Kidney capillary endothelial cell (primary cell): ENCODE measurements at regions not wholly inside any gene's neighbourhood (a gene's known extent, or its start where the extent isn't known, plus 50 kb on each side); places are given as distances from the start of the nearest gene placed in this dataset.
"Not testable (repeated sequence)": the region's sequence is repeated elsewhere in the genome, so short reads cannot be mapped to it uniquely, and the experiment has no call there.

Experiments
- DNase-seq: peaks from one replicate; pipeline ENCODE4 v3.0.0-alpha.2; 2018; ENCODE audit warnings: low spot score

GRCh38 chr14:105678996-105679958, 152.9 kb downstream of the TMEM121 start:
- DNase-seq, result not testable (repeated sequence)

- not testable (repeated sequence) for DNase-seq
Measured at GRCh38 chr14:105679959-105680735, 153.8 kb downstream of the TMEM121 start.

- DNase-seq, result not testable (repeated sequence)
Measured at GRCh38 chr14:105680736-105681098, 154.3 kb downstream of the TMEM121 start.

- not testable (repeated sequence) for DNase-seq
Measured at GRCh38 chr14:105681606-105682185, 155.3 kb downstream of the TMEM121 start.

- not testable (repeated sequence) for DNase-seq
Measured at GRCh38 chr14:105682442-105682841, 156.1 kb downstream of the TMEM121 start.

- no peak for DNase-seq
Measured at GRCh38 chr14:105682956-105683570, 156.7 kb downstream of the TMEM121 start.

GRCh38 chr14:105684056-105684455, 157.7 kb downstream of the TMEM121 start:
- DNase-seq, result not testable (repeated sequence)

- not testable (repeated sequence) for DNase-seq
Measured at GRCh38 chr14:105684597-105684996, 158.2 kb downstream of the TMEM121 start.

GRCh38 chr14:105685003-105685402, 158.6 kb downstream of the TMEM121 start:
- DNase-seq, result no peak

GRCh38 chr14:105685605-105686004, 159.2 kb downstream of the TMEM121 start:
- DNase-seq, result not testable (repeated sequence)

GRCh38 chr14:105686050-105686449, 159.7 kb downstream of the TMEM121 start:
- DNase-seq, result not testable (repeated sequence)

GRCh38 chr14:105686462-105687170, 160.2 kb downstream of the TMEM121 start:
- DNase-seq, result not testable (repeated sequence)

GRCh38 chr14:105687171-105688022, 161.0 kb downstream of the TMEM121 start:
- DNase-seq, result not testable (repeated sequence)

GRCh38 chr14:105688023-105688351, 161.6 kb downstream of the TMEM121 start:
- DNase-seq, result not testable (repeated sequence)

GRCh38 chr14:105688664-105689221, 162.4 kb downstream of the TMEM121 start:
- not testable (repeated sequence) for DNase-seq

GRCh38 chr14:105689722-105690121, 163.3 kb downstream of the TMEM121 start:
- DNase-seq, result no peak

- DNase-seq, result no peak
Measured at GRCh38 chr14:105690671-105691070, 164.3 kb downstream of the TMEM121 start.

- DNase-seq, result not testable (repeated sequence)
Measured at GRCh38 chr14:105691321-105692109, 165.1 kb downstream of the TMEM121 start.

GRCh38 chr14:105692110-105692685, 165.8 kb downstream of the TMEM121 start:
- not testable (repeated sequence) for DNase-seq
